ENCODE measurements at regions not wholly inside any gene's neighbourhood (a gene's known extent, or its start where the extent isn't known, plus 50 kb on each side); places are given as distances from the start of the nearest gene placed in this dataset.

GRCh38 chr9:107945961-107946360 is 456.4 kb upstream of the KLF4 start:
- ATAC-seq (no peak), DNase-seq (no peak)
- peak overlapping the region; percentile 73 for H3K27ac ChIP-seq
- H3K27me3 ChIP-seq (ENCODE audit: insufficient read depth in 3 of 3, low read length in 2 of 3): no peaks in the 10 kb centered on the region
- TF ChIP-seq CTCF (IDR thresholded peaks at IDR 0.05): no peak
- no peaks in the 10 kb centered on the region for H3K36me3 ChIP-seq (ENCODE audit: insufficient read depth in 1 of 2, low read depth in 1 of 2)
- peaks cover 13% of the 10 kb centered on the region for H3K4me1 ChIP-seq
- 66 to 71% (median 70%) methylated on average over 2 of the region's 2 CpGs for WGBS, 3 donors
- intact Hi-C loops (cut with DNase I): no loop called here
- H3K4me3 ChIP-seq: no peak overlapping the region
- H3K9me3 ChIP-seq: peaks cover 5% of the 10 kb centered on the region

- peaks cover 13% of the 10 kb centered on the region for H3K4me1 ChIP-seq
- intact Hi-C loops (cut with DNase I): no loop called here
- 44 to 79% (median 51%) methylated on average over 2 of the region's 2 CpGs for WGBS, 3 donors
- TF ChIP-seq CTCF (IDR thresholded peaks at IDR 0.05): no peak
- H3K27me3 ChIP-seq (ENCODE audit: insufficient read depth in 3 of 3, low read length in 2 of 3): no peaks in the 10 kb centered on the region
- peak in 1 of 4 donors; percentile 21 for ATAC-seq
- H3K36me3 ChIP-seq (ENCODE audit: insufficient read depth in 1 of 2, low read depth in 1 of 2): no peaks in the 10 kb centered on the region
- no peak overlapping the region for H3K4me3 ChIP-seq
- no peak overlapping the region for H3K27ac ChIP-seq
- H3K9me3 ChIP-seq: peaks cover 3% of the 10 kb centered on the region
- no peak for DNase-seq
Measured at GRCh38 chr9:107945493-107945892, 455.9 kb upstream of the KLF4 start.

GRCh38 chr9:107944387-107944786 is 454.8 kb upstream of the KLF4 start:
- no peak for TF ChIP-seq CTCF (IDR thresholded peaks at IDR 0.05)
- H3K27me3 ChIP-seq (ENCODE audit: insufficient read depth in 3 of 3, low read length in 2 of 3): no peaks in the 10 kb centered on the region
- intact Hi-C loops (cut with DNase I): no loop called here
- H3K4me1 ChIP-seq: peaks cover 13% of the 10 kb centered on the region
- no peaks in the 10 kb centered on the region for H3K36me3 ChIP-seq (ENCODE audit: insufficient read depth in 1 of 2, low read depth in 1 of 2)
- ATAC-seq: no peak
- H3K4me3 ChIP-seq: no peak overlapping the region
- H3K9me3 ChIP-seq: no peaks in the 10 kb centered on the region
- DNase-seq: no peak
- WGBS, 3 donors: 91 to 97% (median 94%) methylated on average over 10 of the region's 10 CpGs
- H3K27ac ChIP-seq: no peak overlapping the region

GRCh38 chr9:107943901-107944300 is 454.3 kb upstream of the KLF4 start:
- H3K27me3 ChIP-seq (ENCODE audit: insufficient read depth in 3 of 3, low read length in 2 of 3): no peaks in the 10 kb centered on the region
- no peak for DNase-seq
- WGBS, 3 donors: 71 to 81% (median 78%) methylated on average over 3 of the region's 3 CpGs
- no peak for TF ChIP-seq CTCF (IDR thresholded peaks at IDR 0.05)
- H3K4me1 ChIP-seq: peaks cover 13% of the 10 kb centered on the region
- no peak for ATAC-seq
- no peak overlapping the region for H3K4me3 ChIP-seq
- H3K9me3 ChIP-seq: no peaks in the 10 kb centered on the region
- H3K27ac ChIP-seq: no peak overlapping the region
- no peaks in the 10 kb centered on the region for H3K36me3 ChIP-seq (ENCODE audit: insufficient read depth in 1 of 2, low read depth in 1 of 2)
- intact Hi-C loops (cut with DNase I): no loop called here

- intact Hi-C loops (cut with DNase I): no loop called here
- no peaks in the 10 kb centered on the region for H3K36me3 ChIP-seq (ENCODE audit: insufficient read depth in 1 of 2, low read depth in 1 of 2)
- 92 to 93% (median 92%) methylated on average over 2 of the region's 2 CpGs for WGBS, 3 donors
- H3K27me3 ChIP-seq (ENCODE audit: insufficient read depth in 3 of 3, low read length in 2 of 3): no peaks in the 10 kb centered on the region
- H3K27ac ChIP-seq: no peak overlapping the region
- no peak for ATAC-seq
- no peaks in the 10 kb centered on the region for H3K9me3 ChIP-seq
- peaks cover 13% of the 10 kb centered on the region for H3K4me1 ChIP-seq
- no peak for TF ChIP-seq CTCF (IDR thresholded peaks at IDR 0.05)
- H3K4me3 ChIP-seq: no peak overlapping the region
- no peak for DNase-seq
Measured at GRCh38 chr9:107942856-107943255, 453.3 kb upstream of the KLF4 start.
